Activated B cell treated with CpG ODN at 0.5 μM for 24 hours (primary cell): ENCODE measurements at regions not wholly inside any gene's neighbourhood (a gene's known extent, or its start where the extent isn't known, plus 50 kb on each side); places are given as distances from the start of the nearest gene placed in this dataset.

Experiments used
- ATAC-seq: fragments of 200-7000 bp; cut with Tn5 transposase; one replicate; pipeline ENCODE4 v1.10.0; 2021; ENCODE audit warnings: low read depth, mild to moderate bottlenecking, moderate library complexity
- CTCF ChIA-PET: fragments of 350-600 bp; sonication (Branson Sonifier 250); formaldehyde crosslinking; loops from one replicate; lab custom pipeline; 2021; ENCODE audit warnings: antibody characterized with exemption; lab: Charles Lee
- POLR2A ChIA-PET: fragments of 350-600 bp; sonication (Branson Sonifier 250); formaldehyde crosslinking; loops from one replicate; lab custom pipeline; 2021; ENCODE audit warnings: antibody characterized with exemption; lab: Charles Lee
- DNase-seq: peaks from one replicate; pipeline ENCODE4 v3.0.0; 2022
- H3K27ac Mint-ChIP-seq: one replicate; pipeline ENCODE4 v1.8.0; 2020; ENCODE audit warnings: mixed read lengths
- H3K27me3 Mint-ChIP-seq: one replicate; pipeline ENCODE4 v1.8.0; 2021; ENCODE audit warnings: mixed read lengths
- H3K36me3 Mint-ChIP-seq: one replicate; pipeline ENCODE4 v1.8.0; 2021; ENCODE audit warnings: low read depth, mixed read lengths
- H3K4me1 Mint-ChIP-seq: one replicate; pipeline ENCODE4 v1.8.0; 2021; ENCODE audit warnings: mixed read lengths
- H3K4me3 Mint-ChIP-seq: one replicate; pipeline ENCODE4 v1.8.0; 2020; ENCODE audit warnings: mild to moderate bottlenecking, mixed read lengths
- H3K9me3 Mint-ChIP-seq: one replicate; pipeline ENCODE4 v1.8.0; 2020; ENCODE audit warnings: mixed read lengths
- intact Hi-C: fragments of 100-400 bp; cut with micrococcal nuclease; formaldehyde crosslinking; loops from one replicate; pipeline ENCODE4 v1.15.1; 2024
- TF ChIP-seq, protein P1 (sequence below): fragments of 200-600 bp; IDR thresholded peaks from one replicate; pipeline ENCODE4 v1.8.0; 2022; ENCODE audit warnings: antibody characterized with exemption, mild to moderate bottlenecking

- Mint-ChIP-seq H3K27ac (no peak overlapping the region), H3K36me3 (no peaks in the 10 kb centered on the region), H3K27me3 (no peaks in the 10 kb centered on the region), H3K4me1 (no peaks in the 10 kb centered on the region), H3K9me3 (peaks cover 5% of the 10 kb centered on the region), H3K4me3 (no peak overlapping the region)
- CTCF ChIA-PET, result no interaction called here
- DNase-seq (no peak), ATAC-seq (no peak)
- TF ChIP-seq, protein P1, sequence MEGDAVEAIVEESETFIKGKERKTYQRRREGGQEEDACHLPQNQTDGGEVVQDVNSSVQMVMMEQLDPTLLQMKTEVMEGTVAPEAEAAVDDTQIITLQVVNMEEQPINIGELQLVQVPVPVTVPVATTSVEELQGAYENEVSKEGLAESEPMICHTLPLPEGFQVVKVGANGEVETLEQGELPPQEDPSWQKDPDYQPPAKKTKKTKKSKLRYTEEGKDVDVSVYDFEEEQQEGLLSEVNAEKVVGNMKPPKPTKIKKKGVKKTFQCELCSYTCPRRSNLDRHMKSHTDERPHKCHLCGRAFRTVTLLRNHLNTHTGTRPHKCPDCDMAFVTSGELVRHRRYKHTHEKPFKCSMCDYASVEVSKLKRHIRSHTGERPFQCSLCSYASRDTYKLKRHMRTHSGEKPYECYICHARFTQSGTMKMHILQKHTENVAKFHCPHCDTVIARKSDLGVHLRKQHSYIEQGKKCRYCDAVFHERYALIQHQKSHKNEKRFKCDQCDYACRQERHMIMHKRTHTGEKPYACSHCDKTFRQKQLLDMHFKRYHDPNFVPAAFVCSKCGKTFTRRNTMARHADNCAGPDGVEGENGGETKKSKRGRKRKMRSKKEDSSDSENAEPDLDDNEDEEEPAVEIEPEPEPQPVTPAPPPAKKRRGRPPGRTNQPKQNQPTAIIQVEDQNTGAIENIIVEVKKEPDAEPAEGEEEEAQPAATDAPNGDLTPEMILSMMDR, result no peak
- POLR2A ChIA-PET, result no interaction called here
- intact Hi-C loops, result no loop called here
These were observed 1237.1 kb downstream of the PCDH19 start for GRCh38 chrX:99172958-99173357.

DNA sequence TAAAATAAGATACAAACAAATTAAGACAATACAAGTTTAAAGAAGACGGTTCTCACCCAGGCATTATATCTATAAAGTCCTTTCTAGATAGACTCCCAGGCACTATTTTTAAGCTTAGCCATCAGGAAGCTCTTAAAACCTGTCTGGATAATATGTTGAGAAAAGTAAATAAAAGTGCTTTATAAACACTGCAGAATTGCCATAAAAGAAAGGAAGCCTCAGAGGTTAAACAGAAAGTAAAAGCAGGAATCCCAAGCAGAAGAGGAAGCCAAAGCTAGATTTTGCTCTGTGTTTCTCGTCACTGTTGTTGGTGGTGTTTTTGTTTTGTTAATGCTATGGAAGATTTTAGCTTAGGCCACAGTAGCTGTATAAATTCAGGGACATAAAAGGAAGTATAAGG is 1267.3 kb downstream of the PCDH19 start:
- no peak overlapping the region for H3K4me3 Mint-ChIP-seq
- no peak overlapping the region for H3K27ac Mint-ChIP-seq
- intact Hi-C loops, result no loop called here
- H3K36me3 Mint-ChIP-seq, result no peaks in the 10 kb centered on the region
- peaks cover 8% of the 10 kb centered on the region for H3K9me3 Mint-ChIP-seq
- TF ChIP-seq, protein P1, result no peak
- no peaks in the 10 kb centered on the region for H3K4me1 Mint-ChIP-seq
- no peak for ATAC-seq
- DNase-seq, result no peak
- no peaks in the 10 kb centered on the region for H3K27me3 Mint-ChIP-seq
- POLR2A ChIA-PET, result no interaction called here
- CTCF ChIA-PET, result no interaction called here

DNA sequence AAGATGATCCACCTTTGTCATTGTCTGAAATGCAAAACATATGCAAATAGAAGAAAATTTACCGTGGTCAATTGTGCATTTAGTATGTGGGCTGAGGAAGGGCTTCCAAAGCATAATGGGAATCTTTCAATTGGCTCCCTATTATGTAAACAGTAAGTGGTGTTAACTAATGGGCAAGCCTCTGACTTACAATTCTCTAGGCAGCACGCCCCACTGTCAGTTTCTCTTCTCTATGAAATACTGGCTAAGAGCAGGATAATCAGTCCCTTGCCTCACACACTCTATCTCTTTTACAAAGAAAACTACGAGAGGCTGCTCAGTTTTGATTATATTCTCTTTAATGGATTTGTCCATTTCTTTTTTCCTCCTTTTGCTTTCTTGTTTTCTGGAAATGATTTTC is 1272.6 kb downstream of the PCDH19 start:
- no peaks in the 10 kb centered on the region for H3K27me3 Mint-ChIP-seq
- intact Hi-C loops, result no loop called here
- H3K4me1 Mint-ChIP-seq, result no peaks in the 10 kb centered on the region
- H3K4me3 Mint-ChIP-seq, result no peak overlapping the region
- no peak overlapping the region for H3K27ac Mint-ChIP-seq
- peaks cover 3% of the 10 kb centered on the region for H3K9me3 Mint-ChIP-seq
- CTCF ChIA-PET, result no interaction called here
- DNase-seq, result no peak
- H3K36me3 Mint-ChIP-seq, result no peaks in the 10 kb centered on the region
- POLR2A ChIA-PET, result no interaction called here
- ATAC-seq, result no peak
- TF ChIP-seq, protein P1, result no peak

DNA sequence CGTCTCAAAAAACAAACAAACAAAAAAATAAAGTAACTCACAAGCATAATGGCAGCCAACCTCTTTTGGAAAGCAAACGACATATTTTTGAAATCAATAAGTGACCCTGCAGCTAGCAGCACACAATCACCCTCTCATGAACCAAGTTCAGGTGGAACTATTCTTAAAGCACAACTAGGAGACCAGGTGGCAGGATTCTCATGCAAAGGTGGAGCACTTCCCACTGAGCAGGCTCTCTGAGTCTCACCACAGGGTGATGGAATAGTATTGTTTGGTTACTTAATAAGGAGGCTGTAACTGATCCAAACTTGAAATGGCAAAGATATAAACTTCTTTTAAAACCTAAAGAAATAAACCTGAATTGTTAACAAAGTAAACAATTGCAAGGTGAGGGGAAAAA is 1293.1 kb downstream of the PCDH19 start:
- ChIA-PET CTCF (no interaction called here), POLR2A (no interaction called here)
- H3K4me3 Mint-ChIP-seq, result no peak overlapping the region
- no peaks in the 10 kb centered on the region for H3K36me3 Mint-ChIP-seq
- intact Hi-C loops, result no loop called here
- ATAC-seq (no peak), DNase-seq (no peak)
- H3K4me1 Mint-ChIP-seq, result no peaks in the 10 kb centered on the region
- TF ChIP-seq, protein P1, result no peak
- H3K9me3 Mint-ChIP-seq, result no peaks in the 10 kb centered on the region
- no peak overlapping the region for H3K27ac Mint-ChIP-seq
- no peaks in the 10 kb centered on the region for H3K27me3 Mint-ChIP-seq

DNA sequence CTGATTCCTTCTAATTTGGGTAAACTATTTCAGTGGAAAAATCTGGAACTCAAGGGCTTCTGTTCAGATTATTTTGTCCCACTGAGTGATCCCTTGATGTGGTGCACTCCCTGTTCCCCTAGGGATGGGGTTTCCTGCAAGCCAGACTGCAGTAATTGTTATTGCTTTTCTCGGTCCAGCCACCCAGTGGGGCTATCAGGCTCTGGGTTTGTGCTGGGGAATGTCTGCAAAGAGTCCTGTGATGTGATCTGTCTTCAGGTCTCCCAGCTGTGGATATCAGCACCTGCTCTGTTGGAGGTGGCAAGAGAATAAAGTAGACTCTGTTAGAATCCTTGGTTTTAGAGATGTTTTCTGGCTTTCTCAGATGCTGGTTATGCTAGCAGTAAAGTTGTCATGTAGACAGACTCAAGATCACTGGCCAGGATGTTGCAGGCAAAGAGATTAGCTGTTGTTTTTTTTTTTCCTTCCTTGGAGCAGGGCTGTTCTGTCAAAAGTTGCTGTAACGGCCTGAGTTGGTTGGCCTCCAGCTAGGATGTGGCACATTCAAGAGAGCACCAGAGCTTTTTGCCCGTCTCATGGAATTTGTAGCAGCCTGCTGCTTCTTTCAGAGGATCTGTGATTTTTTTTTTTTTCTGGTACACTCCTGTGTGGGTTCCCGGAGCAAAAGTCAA is 1314.0 kb downstream of the PCDH19 start:
- ATAC-seq, result no peak
- CTCF ChIA-PET, result no interaction called here
- POLR2A ChIA-PET, result no interaction called here
- H3K36me3 Mint-ChIP-seq, result no peaks in the 10 kb centered on the region
- DNase-seq, result no peak
- intact Hi-C loops, result no loop called here
- H3K27ac Mint-ChIP-seq, result no peak overlapping the region
- H3K4me1 Mint-ChIP-seq, result no peaks in the 10 kb centered on the region
- TF ChIP-seq, protein P1, result no peak
- H3K4me3 Mint-ChIP-seq, result no peak overlapping the region
- H3K27me3 Mint-ChIP-seq, result no peaks in the 10 kb centered on the region
- peaks cover 2% of the 10 kb centered on the region for H3K9me3 Mint-ChIP-seq
